ENCODE measurements at regions not wholly inside any gene's neighbourhood (a gene's known extent, or its start where the extent isn't known, plus 50 kb on each side); places are given as distances from the start of the nearest gene placed in this dataset.

DNA sequence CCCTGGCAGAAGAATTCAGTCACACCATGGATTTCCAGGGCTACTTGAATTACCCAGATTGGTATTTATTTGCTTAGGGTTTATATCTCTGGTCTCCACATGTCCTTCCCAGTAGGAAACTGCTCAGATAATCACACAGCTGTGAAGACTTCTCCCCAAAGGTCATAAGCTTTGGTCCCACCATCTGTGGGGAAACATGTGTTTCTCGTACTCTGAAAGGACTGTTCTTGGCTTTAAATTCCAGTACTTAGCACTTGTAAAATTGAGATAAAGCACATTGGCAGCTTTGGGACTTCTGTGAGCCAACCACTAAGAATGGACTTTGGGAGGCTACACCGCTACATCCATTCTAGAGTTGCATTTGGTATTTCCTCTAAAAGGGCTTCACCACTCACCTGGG, 205.3 kb upstream of the FOXA2 start:
- TF ChIP-seq BCL3 (CRISPR knock-in tag; IDR thresholded peaks at IDR 0.05), result no peak
- TF ChIP-seq ZNF766 (CRISPR knock-in tag; IDR thresholded peaks at IDR 0.05; ENCODE audit: borderline replicate concordance), result no peak
- TF ChIP-seq ZNF850 (CRISPR knock-in tag; conservative IDR thresholded peaks at IDR 0.05), result no peak
- TF ChIP-seq ARID5B (CRISPR knock-in tag; IDR thresholded peaks at IDR 0.05), result no peak
- TF ChIP-seq, protein P1, sequence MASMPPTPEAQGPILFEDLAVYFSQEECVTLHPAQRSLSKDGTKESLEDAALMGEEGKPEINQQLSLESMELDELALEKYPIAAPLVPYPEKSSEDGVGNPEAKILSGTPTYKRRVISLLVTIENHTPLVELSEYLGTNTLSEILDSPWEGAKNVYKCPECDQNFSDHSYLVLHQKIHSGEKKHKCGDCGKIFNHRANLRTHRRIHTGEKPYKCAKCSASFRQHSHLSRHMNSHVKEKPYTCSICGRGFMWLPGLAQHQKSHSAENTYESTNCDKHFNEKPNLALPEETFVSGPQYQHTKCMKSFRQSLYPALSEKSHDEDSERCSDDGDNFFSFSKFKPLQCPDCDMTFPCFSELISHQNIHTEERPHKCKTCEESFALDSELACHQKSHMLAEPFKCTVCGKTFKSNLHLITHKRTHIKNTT (CRISPR knock-in tag; IDR thresholded peaks at IDR 0.05), result no peak
- TF ChIP-seq ZBTB1 (CRISPR knock-in tag; IDR thresholded peaks at IDR 0.05; ENCODE audit: borderline replicate concordance), result no peak
- TF ChIP-seq, protein P2, sequence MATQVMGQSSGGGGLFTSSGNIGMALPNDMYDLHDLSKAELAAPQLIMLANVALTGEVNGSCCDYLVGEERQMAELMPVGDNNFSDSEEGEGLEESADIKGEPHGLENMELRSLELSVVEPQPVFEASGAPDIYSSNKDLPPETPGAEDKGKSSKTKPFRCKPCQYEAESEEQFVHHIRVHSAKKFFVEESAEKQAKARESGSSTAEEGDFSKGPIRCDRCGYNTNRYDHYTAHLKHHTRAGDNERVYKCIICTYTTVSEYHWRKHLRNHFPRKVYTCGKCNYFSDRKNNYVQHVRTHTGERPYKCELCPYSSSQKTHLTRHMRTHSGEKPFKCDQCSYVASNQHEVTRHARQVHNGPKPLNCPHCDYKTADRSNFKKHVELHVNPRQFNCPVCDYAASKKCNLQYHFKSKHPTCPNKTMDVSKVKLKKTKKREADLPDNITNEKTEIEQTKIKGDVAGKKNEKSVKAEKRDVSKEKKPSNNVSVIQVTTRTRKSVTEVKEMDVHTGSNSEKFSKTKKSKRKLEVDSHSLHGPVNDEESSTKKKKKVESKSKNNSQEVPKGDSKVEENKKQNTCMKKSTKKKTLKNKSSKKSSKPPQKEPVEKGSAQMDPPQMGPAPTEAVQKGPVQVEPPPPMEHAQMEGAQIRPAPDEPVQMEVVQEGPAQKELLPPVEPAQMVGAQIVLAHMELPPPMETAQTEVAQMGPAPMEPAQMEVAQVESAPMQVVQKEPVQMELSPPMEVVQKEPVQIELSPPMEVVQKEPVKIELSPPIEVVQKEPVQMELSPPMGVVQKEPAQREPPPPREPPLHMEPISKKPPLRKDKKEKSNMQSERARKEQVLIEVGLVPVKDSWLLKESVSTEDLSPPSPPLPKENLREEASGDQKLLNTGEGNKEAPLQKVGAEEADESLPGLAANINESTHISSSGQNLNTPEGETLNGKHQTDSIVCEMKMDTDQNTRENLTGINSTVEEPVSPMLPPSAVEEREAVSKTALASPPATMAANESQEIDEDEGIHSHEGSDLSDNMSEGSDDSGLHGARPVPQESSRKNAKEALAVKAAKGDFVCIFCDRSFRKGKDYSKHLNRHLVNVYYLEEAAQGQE (IDR thresholded peaks at IDR 0.05; ENCODE audit: borderline replicate concordance in 1 of 2, low read depth in 1 of 2, low read length in 2 of 2), result no peak
- TF ChIP-seq THAP9 (CRISPR knock-in tag; IDR thresholded peaks at IDR 0.05; ENCODE audit: borderline replicate concordance), result no peak
- TF ChIP-seq ZSCAN29 (CRISPR knock-in tag; conservative IDR thresholded peaks at IDR 0.05), result no peak
- no peak for TF ChIP-seq NFYC (CRISPR knock-in tag; IDR thresholded peaks at IDR 0.05)
- no peak for TF ChIP-seq MAZ (IDR thresholded peaks at IDR 0.05; ENCODE audit: borderline replicate concordance, low read depth, low read length)
- TF ChIP-seq MAZ (CRISPR knock-in tag; IDR thresholded peaks at IDR 0.05; ENCODE audit: low read depth), result no peak

Measured in HepG2 (cell line).